IMR-90 (cell line): ENCODE measurements at regions not wholly inside any gene's neighbourhood (a gene's known extent, or its start where the extent isn't known, plus 50 kb on each side); places are given as distances from the start of the nearest gene placed in this dataset.

Experiments
- ATAC-seq: fragments of 200-7000 bp; cut with Tn5 transposase; 2 replicates; pipeline ENCODE4 v1.9.1; 2020; ENCODE audit warnings: low read depth, mild to moderate bottlenecking, moderate library complexity
- BruUV-seq: library from RNA; stranded (reverse); fragments of 400-500 nt; replicated peaks from 2 replicates; lab custom pipeline; 2021; lab: Mats Ljungman, UMichigan
- CTCF ChIA-PET: fragments of 300-600 bp; formaldehyde crosslinking; extraction: SDS; loops from one replicate; lab custom pipeline; 2021; ENCODE audit warnings: antibody characterized with exemption; lab: Yijun Ruan, JAX
- POLR2A ChIA-PET: fragments of 300-600 bp; sonication (Branson Sonifier 250); formaldehyde crosslinking; loops from one replicate; lab custom pipeline; 2022; ENCODE audit warnings: antibody characterized with exemption; ENCODE audit not compliant: unreplicated experiment; lab: Charles Lee
- DNase-seq: peaks from one replicate; pipeline ENCODE4 v3.0.0; 2013
- H2AFZ ChIP-seq: replicated peaks from 2 replicates; pipeline ENCODE3; 2013; ENCODE audit warnings: low read length, mild to moderate bottlenecking; ENCODE audit not compliant: poor library complexity
- H2AK5ac ChIP-seq: 2 replicates; pipeline ENCODE4 v1.6.1; 2013; ENCODE audit warnings: low read depth, low read length, inconsistent platforms
- H2AK9ac ChIP-seq: replicated peaks from 2 replicates; pipeline ENCODE3; 2013; ENCODE audit warnings: mild to moderate bottlenecking, low read depth, low read length, moderate library complexity; ENCODE audit not compliant: poor library complexity
- H2BK120ac ChIP-seq: 2 replicates; pipeline ENCODE4 v1.6.1; 2013; ENCODE audit warnings: low read depth, low read length, inconsistent platforms
- H2BK15ac ChIP-seq: 3 replicates; pipeline ENCODE4 v1.6.1; 2013; ENCODE audit warnings: low read depth, low read length, inconsistent platforms
- H2BK20ac ChIP-seq: 2 replicates; pipeline ENCODE4 v1.6.1; 2013; ENCODE audit warnings: low read depth, mild to moderate bottlenecking, inconsistent platforms, low read length, moderate library complexity
- H2BK5ac ChIP-seq: 2 replicates; pipeline ENCODE4 v1.6.1; 2013; ENCODE audit warnings: mild to moderate bottlenecking, low read depth, low read length, inconsistent platforms; ENCODE audit not compliant: poor library complexity, severe bottlenecking
- H3K14ac ChIP-seq: replicated peaks from 2 replicates; pipeline ENCODE4 v1.6.1; 2013; ENCODE audit warnings: low read depth, low read length, inconsistent platforms
- H3K18ac ChIP-seq: 2 replicates; pipeline ENCODE4 v1.6.1; 2013; ENCODE audit warnings: low read depth, low read length, control low read depth
- H3K23ac ChIP-seq: 2 replicates; pipeline ENCODE4 v1.6.1; 2013; ENCODE audit warnings: low read depth, low read length, inconsistent platforms
- H3K27ac ChIP-seq: 2 replicates; pipeline ENCODE4 v1.5.1; 2013; ENCODE audit warnings: mild to moderate bottlenecking, control low read depth, low read length; ENCODE audit not compliant: insufficient read depth
- H3K27me3 ChIP-seq: 2 replicates; pipeline ENCODE4 v1.6.1; 2013; ENCODE audit warnings: low read length; ENCODE audit not compliant: control insufficient read depth, insufficient read depth
- H3K36me3 ChIP-seq: 2 replicates; pipeline ENCODE4 v1.6.1; 2013; ENCODE audit warnings: low read length, mixed read lengths; ENCODE audit not compliant: control insufficient read depth, insufficient read depth
- H3K4ac ChIP-seq: 2 replicates; pipeline ENCODE4 v1.6.1; 2013; ENCODE audit warnings: low read depth, low read length, inconsistent platforms
- H3K4me1 ChIP-seq: 2 replicates; pipeline ENCODE4 v1.6.1; 2013; ENCODE audit warnings: low read length, mixed read lengths; ENCODE audit not compliant: control insufficient read depth, insufficient read depth
- H3K4me2 ChIP-seq: 2 replicates; pipeline ENCODE4 v1.6.1; 2013; ENCODE audit warnings: low read depth, mild to moderate bottlenecking, control low read depth, low read length, moderate library complexity
- H3K4me3 ChIP-seq: 2 replicates; pipeline ENCODE4 v1.5.1; 2013; ENCODE audit warnings: low read depth, mild to moderate bottlenecking, control low read depth, low read length, moderate library complexity; ENCODE audit not compliant: insufficient read depth
- H3K56ac ChIP-seq: 2 replicates; pipeline ENCODE4 v1.6.1; 2013; ENCODE audit warnings: low read length, inconsistent platforms; ENCODE audit not compliant: insufficient read depth; ENCODE audit errors: extremely low read depth
- H3K79me1 ChIP-seq, 2 experiments: 2 replicates each; pipeline ENCODE4 v1.6.1; 2013; ENCODE audit warnings: low read length in 2 of 2, inconsistent platforms in 1 of 2, low read depth in 1 of 2
- H3K9ac ChIP-seq: 2 replicates; pipeline ENCODE4 v1.6.1; 2013; ENCODE audit warnings: low read depth, low read length, control low read depth
- H3K9me1 ChIP-seq: 2 replicates; pipeline ENCODE4 v1.6.1; 2013; ENCODE audit warnings: low read length, inconsistent platforms; ENCODE audit not compliant: insufficient read depth
- H3K9me3 ChIP-seq: 2 replicates; pipeline ENCODE4 v1.6.1; 2013; ENCODE audit warnings: low read length; ENCODE audit not compliant: control insufficient read depth, insufficient read depth
- H4K20me1 ChIP-seq: 2 replicates; pipeline ENCODE4 v1.6.1; 2013; ENCODE audit warnings: low read length, inconsistent platforms; ENCODE audit not compliant: insufficient read depth
- H4K5ac ChIP-seq: 2 replicates; pipeline ENCODE4 v1.6.1; 2013; ENCODE audit warnings: mild to moderate bottlenecking, low read depth, low read length, control low read depth
- H4K8ac ChIP-seq, 2 experiments: 2 replicates each; pipeline ENCODE4 v1.6.1; 2013; ENCODE audit warnings: low read depth in 2 of 2, low read length in 2 of 2, control low read depth in 1 of 2, inconsistent platforms in 1 of 2
- H4K91ac ChIP-seq: 2 replicates; pipeline ENCODE4 v1.6.1; 2013; ENCODE audit warnings: low read depth, low read length, inconsistent platforms; ENCODE audit not compliant: insufficient read depth
- BHLHE40 ChIP-seq: fragments of 150-350 bp; IDR thresholded peaks from 2 replicates; pipeline ENCODE4 v1.6.1; 2016; ENCODE audit warnings: mild to moderate bottlenecking, low read depth, low read length
- CEBPB ChIP-seq: IDR thresholded peaks from 2 replicates; pipeline ENCODE4 v1.6.1; 2012; ENCODE audit warnings: low read depth, low read length, improper control_type of control experiment
- CHD1 ChIP-seq: IDR thresholded peaks from 2 replicates; pipeline ENCODE4 v1.6.1; 2012; ENCODE audit warnings: low read depth, low read length, improper control_type of control experiment
- CTCF ChIP-seq: conservative IDR thresholded peaks from 2 replicates; pipeline ENCODE4 v1.5.1; 2012; ENCODE audit warnings: mild to moderate bottlenecking, low read depth, low read length, improper control_type of control experiment
- ELK1 ChIP-seq: fragments of 150-350 bp; IDR thresholded peaks from 2 replicates; pipeline ENCODE4 v1.6.1; 2016; ENCODE audit warnings: low read depth, mild to moderate bottlenecking, low read length, moderate library complexity, borderline replicate concordance
- FOS ChIP-seq: fragments of 150-350 bp; IDR thresholded peaks from 2 replicates; pipeline ENCODE4 v1.6.1; 2016; ENCODE audit warnings: low read depth, low read length
- MAFK ChIP-seq: IDR thresholded peaks from 2 replicates; pipeline ENCODE4 v1.6.1; 2012; ENCODE audit warnings: low read depth, low read length, improper control_type of control experiment
- MAZ ChIP-seq: IDR thresholded peaks from 2 replicates; pipeline ENCODE4 v1.6.1; 2012; ENCODE audit warnings: low read depth, mild to moderate bottlenecking, low read length, improper control_type of control experiment, moderate library complexity, borderline replicate concordance
- MXI1 ChIP-seq: IDR thresholded peaks from 2 replicates; pipeline ENCODE4 v1.6.1; 2012; ENCODE audit warnings: low read depth, mild to moderate bottlenecking, low read length, moderate library complexity, borderline replicate concordance
- NFE2L2 ChIP-seq: fragments of 150-350 bp; IDR thresholded peaks from 2 replicates; pipeline ENCODE4 v1.6.1; 2016; ENCODE audit warnings: low read depth, mild to moderate bottlenecking, low read length
- POLR2A ChIP-seq: IDR thresholded peaks from 2 replicates; pipeline ENCODE4 v1.6.1; 2012; ENCODE audit warnings: mild to moderate bottlenecking, low read depth, low read length
- RAD21 ChIP-seq: IDR thresholded peaks from 2 replicates; pipeline ENCODE4 v1.6.1; 2012; ENCODE audit warnings: low read length, improper control_type of control experiment
- RCOR1 ChIP-seq: IDR thresholded peaks from 2 replicates; pipeline ENCODE4 v1.6.1; 2012; ENCODE audit warnings: mild to moderate bottlenecking, low read length, improper control_type of control experiment; ENCODE audit not compliant: insufficient replicate concordance
- RFX5 ChIP-seq: IDR thresholded peaks from 2 replicates; pipeline ENCODE4 v1.8.0; 2012; ENCODE audit warnings: low read depth, mild to moderate bottlenecking, low read length, moderate library complexity
- SMC3 ChIP-seq: fragments of 150-350 bp; IDR thresholded peaks from 2 replicates; pipeline ENCODE4 v1.6.1; 2016; ENCODE audit warnings: low read depth, mild to moderate bottlenecking, antibody characterized with exemption, low read length, moderate library complexity
- USF2 ChIP-seq: fragments of 150-350 bp; IDR thresholded peaks from 2 replicates; pipeline ENCODE4 v1.6.1; 2017; ENCODE audit warnings: mild to moderate bottlenecking, antibody characterized with exemption, low read length, low read depth
- WGBS, 2 experiments: methylation state at CpG; one replicate each; pipeline versions ENCODE4 v1.1.5 to v1.1.7; 2013; ENCODE audit warnings: missing lambda C conversion rate in 2 of 2; ENCODE audit not compliant: insufficient read length in 1 of 2; ENCODE audit errors: extremely low coverage in 2 of 2; 5-methylcytosine and 5-hydroxymethylcytosine counted together
- dilution Hi-C: fragments of 300-500 bp; cut with HindIII; formaldehyde crosslinking; loops from one replicate; pipeline ENCODE4 v1.14.3; 2018; ENCODE audit warnings: low sequenced_read_pairs; ENCODE audit not compliant: unreplicated experiment
- in situ Hi-C: fragments of 300-500 bp; cut with MboI; formaldehyde crosslinking; loops from 3 replicates; pipeline ENCODE4 v1.14.3; 2019; ENCODE audit warnings: low sequenced_read_pairs, inconsistent platforms, mixed read lengths
- intact Hi-C: fragments of 100-400 bp; cut with micrococcal nuclease; formaldehyde crosslinking; loops from 2 replicates; pipeline ENCODE4 v1.10.0; 2022

DNA sequence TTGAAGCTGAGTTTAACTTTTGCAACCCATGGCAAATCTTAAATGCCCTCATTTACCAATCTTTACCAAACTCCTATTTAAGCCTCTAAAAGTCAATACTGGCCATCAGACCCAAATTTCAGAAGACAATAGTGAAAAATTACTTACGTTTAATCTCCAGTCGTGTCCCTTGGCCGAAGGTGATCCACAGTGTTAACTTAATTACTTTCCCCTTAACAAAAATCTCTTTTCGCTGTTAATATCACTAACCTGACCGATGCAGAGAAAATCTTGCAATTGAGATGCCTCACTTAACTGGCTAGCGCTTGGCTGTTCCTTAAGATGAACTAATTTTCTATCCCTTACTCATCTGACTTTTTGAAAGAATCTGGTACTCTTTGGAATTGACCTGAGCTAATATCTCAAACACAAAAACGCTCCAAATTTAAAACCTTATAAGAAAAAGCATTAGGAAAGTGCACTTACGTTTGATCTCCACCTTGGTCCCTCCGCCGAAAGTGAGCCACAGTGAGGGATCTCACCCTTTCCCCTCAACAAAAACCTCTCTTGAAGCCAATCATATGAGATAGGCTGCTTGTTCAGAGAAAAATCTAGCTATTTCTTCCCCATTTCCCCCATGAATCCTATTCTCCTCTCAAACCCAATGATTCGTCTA lies 169.1 kb downstream of the RPIA start:
- Histone ChIP-seq H2AFZ (no peak overlapping the region), H4K5ac (no peak overlapping the region), H3K4me3 (no peak overlapping the region), H2AK9ac (no peak overlapping the region), H3K4ac (no peak overlapping the region), H4K20me1 (no peaks in the 10 kb centered on the region), H4K8ac (no peak overlapping the region), H3K27ac (no peak overlapping the region), H3K56ac (no peak overlapping the region), H3K9me3 (no peaks in the 10 kb centered on the region), H2BK120ac (no peak overlapping the region), H3K9ac (no peak overlapping the region), H3K4me2 (no peak overlapping the region), H3K23ac (no peak overlapping the region), H4K91ac (no peak overlapping the region), H2BK5ac (no peak overlapping the region), H3K27me3 (no peaks in the 10 kb centered on the region), H3K9me1 (no peaks in the 10 kb centered on the region), H3K18ac (no peak overlapping the region), H2AK5ac (no peak overlapping the region), H3K4me1 (no peaks in the 10 kb centered on the region), H2BK20ac (no peak overlapping the region), H3K14ac (no peak overlapping the region), H3K36me3 (no peaks in the 10 kb centered on the region), H2BK15ac (no peak overlapping the region), H3K79me1 (no peaks in the 10 kb centered on the region)
- intact Hi-C loops (no loop called here), dilution Hi-C loops (no loop called here), in situ Hi-C loops (no loop called here)
- ChIA-PET POLR2A (no interaction called here), CTCF (interaction anchor here (0.9 to 1.3 kb wide), 2 partner anchors 18 to 43 kb away, joined by 3 to 4 read pairs; no protein-coding TSS in a partner anchor)
- ATAC-seq (no peak), DNase-seq (no peak)
- TF ChIP-seq RCOR1 (no peak), CTCF (no peak), CHD1 (no peak), RAD21 (no peak), MXI1 (no peak), CEBPB (no peak), POLR2A (no peak), MAFK (no peak), BHLHE40 (no peak), FOS (no peak), NFE2L2 (no peak), RFX5 (no peak), ELK1 (no peak), MAZ (no peak), SMC3 (no peak), USF2 (no peak)
- no TSS peak for BruUV-seq
- WGBS, 2 experiments, result no CpG with 5 or more reads among the region's 11 CpGs
